GM23338 (cell line): ENCODE measurements at regions not wholly inside any gene's neighbourhood (a gene's known extent, or its start where the extent isn't known, plus 50 kb on each side); places are given as distances from the start of the nearest gene placed in this dataset.

ENCODE experiments used
- ATAC-seq: fragments of 200-7000 bp; cut with Tn5 transposase; 3 replicates; pipeline ENCODE4 v1.9.1; 2020
- DNase-seq: peaks from one replicate; pipeline ENCODE4 v3.0.0-alpha.2; 2015; ENCODE audit warnings: low spot score
- H2AFZ ChIP-seq: fragments of 200-600 bp; sonication (generic); 2 replicates; pipeline ENCODE4 v1.8.0; 2016; ENCODE audit warnings: antibody characterized with exemption, mild to moderate bottlenecking, moderate library complexity
- H3F3A ChIP-seq: fragments of 200-600 bp; sonication (generic); replicated peaks from 2 replicates; pipeline ENCODE4 v1.8.0; 2017; ENCODE audit warnings: antibody characterized with exemption, mixed run types, low read depth
- H3K27ac ChIP-seq: fragments of 200-600 bp; sonication (generic); 2 replicates; pipeline ENCODE4 v1.6.1; 2016; ENCODE audit warnings: low read depth
- H3K27me3 ChIP-seq: fragments of 200-600 bp; sonication (generic); 2 replicates; pipeline ENCODE4 v1.8.0; 2016; ENCODE audit warnings: mild to moderate bottlenecking, mixed run types, moderate library complexity; ENCODE audit not compliant: insufficient read depth
- H3K36me3 ChIP-seq: fragments of 200-600 bp; sonication (generic); 2 replicates; pipeline ENCODE4 v1.8.0; 2016; ENCODE audit warnings: mild to moderate bottlenecking; ENCODE audit not compliant: insufficient read depth
- H3K4me1 ChIP-seq: fragments of 200-600 bp; sonication (generic); 2 replicates; pipeline ENCODE4 v1.8.0; 2016; ENCODE audit warnings: mild to moderate bottlenecking, moderate library complexity; ENCODE audit not compliant: insufficient read depth
- H3K4me2 ChIP-seq: fragments of 200-600 bp; sonication (generic); 2 replicates; pipeline ENCODE4 v1.7.1; 2017; ENCODE audit warnings: mixed run types
- H3K4me3 ChIP-seq: fragments of 200-600 bp; sonication (generic); 2 replicates; pipeline ENCODE4 v1.6.1; 2016; ENCODE audit warnings: mixed run types
- H3K79me2 ChIP-seq: fragments of 200-600 bp; sonication (generic); replicated peaks from 2 replicates; pipeline ENCODE4 v1.8.0; 2017; ENCODE audit warnings: mild to moderate bottlenecking; ENCODE audit not compliant: insufficient read depth
- H3K9me2 ChIP-seq: fragments of 200-600 bp; sonication (generic); 2 replicates; pipeline ENCODE4 v1.8.0; 2017; ENCODE audit not compliant: insufficient read depth
- H4K20me1 ChIP-seq: fragments of 200-600 bp; sonication (generic); replicated peaks from 2 replicates; pipeline ENCODE4 v1.8.0; 2017; ENCODE audit warnings: mild to moderate bottlenecking; ENCODE audit not compliant: insufficient read depth
- H3K27ac Mint-ChIP-seq: 2 replicates; pipeline ENCODE4 v1.8.0; 2020; ENCODE audit warnings: inconsistent platforms, mild to moderate bottlenecking, moderate library complexity, mixed read lengths
- H3K27me3 Mint-ChIP-seq: 3 replicates; pipeline ENCODE4 v1.8.0; 2022; ENCODE audit warnings: low read depth, mild to moderate bottlenecking, moderate library complexity, mixed read lengths, inconsistent platforms; ENCODE audit not compliant: insufficient read depth, poor library complexity
- H3K36me3 Mint-ChIP-seq: 3 replicates; pipeline ENCODE4 v1.8.0; 2021; ENCODE audit warnings: low read depth, mild to moderate bottlenecking, inconsistent platforms, moderate library complexity, mixed read lengths
- H3K4me1 Mint-ChIP-seq: 3 replicates; pipeline ENCODE4 v1.8.0; 2020; ENCODE audit warnings: mild to moderate bottlenecking, inconsistent platforms, mixed read lengths
- H3K4me3 Mint-ChIP-seq: 3 replicates; pipeline ENCODE4 v1.8.0; 2021; ENCODE audit warnings: moderate library complexity, mild to moderate bottlenecking, inconsistent platforms, mixed read lengths
- H3K9me3 Mint-ChIP-seq: 3 replicates; pipeline ENCODE4 v1.8.0; 2020; ENCODE audit warnings: moderate library complexity, mild to moderate bottlenecking, inconsistent platforms, mixed read lengths
- CREB1 ChIP-seq: fragments of 250-450 bp; sonication (Bioruptor Pico); IDR thresholded peaks from 2 replicates; pipeline ENCODE4 v1.5.0; 2020; ENCODE audit warnings: low read depth, mild to moderate bottlenecking, moderate library complexity
- EZH2 ChIP-seq: fragments of 200-600 bp; sonication (generic); IDR thresholded peaks from one replicate; pipeline ENCODE4 v1.8.0; 2017; ENCODE audit warnings: antibody characterized with exemption, mild to moderate bottlenecking, low read depth; ENCODE audit not compliant: unreplicated experiment
- EZH2phosphoT487 ChIP-seq: fragments of 200-600 bp; sonication (generic); IDR thresholded peaks from one replicate; pipeline ENCODE4 v1.8.1; 2018; ENCODE audit warnings: antibody characterized with exemption; ENCODE audit not compliant: unreplicated experiment
- JUNB ChIP-seq: IDR thresholded peaks from one replicate; pipeline ENCODE4 v1.6.1; 2016; ENCODE audit warnings: antibody characterized with exemption; ENCODE audit not compliant: unreplicated experiment
- NANOG ChIP-seq: IDR thresholded peaks from 2 replicates; pipeline ENCODE4 v1.6.1; 2016; ENCODE audit warnings: antibody characterized with exemption, borderline replicate concordance
- POLR2AphosphoS5 ChIP-seq: IDR thresholded peaks from 2 replicates; pipeline ENCODE4 v1.6.1; 2016; ENCODE audit warnings: antibody characterized with exemption, low read depth
- STAT1 ChIP-seq: IDR thresholded peaks from one replicate; pipeline ENCODE4 v1.6.1; 2016; ENCODE audit warnings: antibody characterized with exemption; ENCODE audit not compliant: unreplicated experiment
- ZNF114 ChIP-seq: fragments of 250-450 bp; sonication (Bioruptor Pico); IDR thresholded peaks from 2 replicates; pipeline ENCODE4 v1.5.0; 2020; ENCODE audit warnings: mild to moderate bottlenecking, moderate library complexity
- ZNF331 ChIP-seq: fragments of 250-450 bp; sonication (Bioruptor Pico); IDR thresholded peaks from 2 replicates; pipeline ENCODE4 v1.5.0; 2020; ENCODE audit warnings: low read depth, mild to moderate bottlenecking, moderate library complexity
- TF ChIP-seq, protein P1 (sequence below): fragments of 250-450 bp; sonication (Bioruptor Pico); IDR thresholded peaks from 2 replicates; pipeline ENCODE4 v1.5.0; 2020; ENCODE audit warnings: mild to moderate bottlenecking, moderate library complexity
- TF ChIP-seq, protein P2 (sequence below), 2 experiments: fragments of 200-600 bp in 1 of 2; sonication (generic) in 1 of 2; conservative IDR thresholded peaks; 2 replicates each; pipeline versions ENCODE4 v1.5.1 to v1.6.1; 2016 to 2017; ENCODE audit warnings: antibody characterized with exemption in 2 of 2, low read depth in 2 of 2, mild to moderate bottlenecking in 2 of 2, moderate library complexity in 1 of 2
- TF ChIP-seq, protein P3 (sequence below): IDR thresholded peaks from one replicate; pipeline ENCODE4 v1.6.1; 2018; ENCODE audit warnings: antibody characterized with exemption; ENCODE audit not compliant: unreplicated experiment
- TF ChIP-seq, protein P4 (sequence below): IDR thresholded peaks from 2 replicates; pipeline ENCODE4 v1.6.1; 2016; ENCODE audit warnings: antibody characterized with exemption

- H3K79me2 ChIP-seq = no peaks in the 10 kb centered on the region
- no peaks in the 10 kb centered on the region for H3K4me1 ChIP-seq
- Mint-ChIP-seq H3K9me3 (0 out of 3 replicates have a peak, but pooled peaks cover 3% of the 10 kb centered on the region), H3K36me3 (no peaks in the 10 kb centered on the region), H3K4me3 (no peak overlapping the region), H3K27ac (no peak overlapping the region), H3K27me3 (peaks cover 2% of the 10 kb centered on the region), H3K4me1 (peaks cover 5% of the 10 kb centered on the region; the same call in 2 of the 3 replicates)
- no peak overlapping the region for H3K4me2 ChIP-seq
- no peak overlapping the region for H3K4me3 ChIP-seq
- H3F3A ChIP-seq = no peaks in the 10 kb centered on the region
- H3K27me3 ChIP-seq = no peaks in the 10 kb centered on the region
- no peaks in the 10 kb centered on the region for H3K36me3 ChIP-seq
- H3K9me2 ChIP-seq = no peaks in the 10 kb centered on the region
- TF ChIP-seq, protein P1, sequence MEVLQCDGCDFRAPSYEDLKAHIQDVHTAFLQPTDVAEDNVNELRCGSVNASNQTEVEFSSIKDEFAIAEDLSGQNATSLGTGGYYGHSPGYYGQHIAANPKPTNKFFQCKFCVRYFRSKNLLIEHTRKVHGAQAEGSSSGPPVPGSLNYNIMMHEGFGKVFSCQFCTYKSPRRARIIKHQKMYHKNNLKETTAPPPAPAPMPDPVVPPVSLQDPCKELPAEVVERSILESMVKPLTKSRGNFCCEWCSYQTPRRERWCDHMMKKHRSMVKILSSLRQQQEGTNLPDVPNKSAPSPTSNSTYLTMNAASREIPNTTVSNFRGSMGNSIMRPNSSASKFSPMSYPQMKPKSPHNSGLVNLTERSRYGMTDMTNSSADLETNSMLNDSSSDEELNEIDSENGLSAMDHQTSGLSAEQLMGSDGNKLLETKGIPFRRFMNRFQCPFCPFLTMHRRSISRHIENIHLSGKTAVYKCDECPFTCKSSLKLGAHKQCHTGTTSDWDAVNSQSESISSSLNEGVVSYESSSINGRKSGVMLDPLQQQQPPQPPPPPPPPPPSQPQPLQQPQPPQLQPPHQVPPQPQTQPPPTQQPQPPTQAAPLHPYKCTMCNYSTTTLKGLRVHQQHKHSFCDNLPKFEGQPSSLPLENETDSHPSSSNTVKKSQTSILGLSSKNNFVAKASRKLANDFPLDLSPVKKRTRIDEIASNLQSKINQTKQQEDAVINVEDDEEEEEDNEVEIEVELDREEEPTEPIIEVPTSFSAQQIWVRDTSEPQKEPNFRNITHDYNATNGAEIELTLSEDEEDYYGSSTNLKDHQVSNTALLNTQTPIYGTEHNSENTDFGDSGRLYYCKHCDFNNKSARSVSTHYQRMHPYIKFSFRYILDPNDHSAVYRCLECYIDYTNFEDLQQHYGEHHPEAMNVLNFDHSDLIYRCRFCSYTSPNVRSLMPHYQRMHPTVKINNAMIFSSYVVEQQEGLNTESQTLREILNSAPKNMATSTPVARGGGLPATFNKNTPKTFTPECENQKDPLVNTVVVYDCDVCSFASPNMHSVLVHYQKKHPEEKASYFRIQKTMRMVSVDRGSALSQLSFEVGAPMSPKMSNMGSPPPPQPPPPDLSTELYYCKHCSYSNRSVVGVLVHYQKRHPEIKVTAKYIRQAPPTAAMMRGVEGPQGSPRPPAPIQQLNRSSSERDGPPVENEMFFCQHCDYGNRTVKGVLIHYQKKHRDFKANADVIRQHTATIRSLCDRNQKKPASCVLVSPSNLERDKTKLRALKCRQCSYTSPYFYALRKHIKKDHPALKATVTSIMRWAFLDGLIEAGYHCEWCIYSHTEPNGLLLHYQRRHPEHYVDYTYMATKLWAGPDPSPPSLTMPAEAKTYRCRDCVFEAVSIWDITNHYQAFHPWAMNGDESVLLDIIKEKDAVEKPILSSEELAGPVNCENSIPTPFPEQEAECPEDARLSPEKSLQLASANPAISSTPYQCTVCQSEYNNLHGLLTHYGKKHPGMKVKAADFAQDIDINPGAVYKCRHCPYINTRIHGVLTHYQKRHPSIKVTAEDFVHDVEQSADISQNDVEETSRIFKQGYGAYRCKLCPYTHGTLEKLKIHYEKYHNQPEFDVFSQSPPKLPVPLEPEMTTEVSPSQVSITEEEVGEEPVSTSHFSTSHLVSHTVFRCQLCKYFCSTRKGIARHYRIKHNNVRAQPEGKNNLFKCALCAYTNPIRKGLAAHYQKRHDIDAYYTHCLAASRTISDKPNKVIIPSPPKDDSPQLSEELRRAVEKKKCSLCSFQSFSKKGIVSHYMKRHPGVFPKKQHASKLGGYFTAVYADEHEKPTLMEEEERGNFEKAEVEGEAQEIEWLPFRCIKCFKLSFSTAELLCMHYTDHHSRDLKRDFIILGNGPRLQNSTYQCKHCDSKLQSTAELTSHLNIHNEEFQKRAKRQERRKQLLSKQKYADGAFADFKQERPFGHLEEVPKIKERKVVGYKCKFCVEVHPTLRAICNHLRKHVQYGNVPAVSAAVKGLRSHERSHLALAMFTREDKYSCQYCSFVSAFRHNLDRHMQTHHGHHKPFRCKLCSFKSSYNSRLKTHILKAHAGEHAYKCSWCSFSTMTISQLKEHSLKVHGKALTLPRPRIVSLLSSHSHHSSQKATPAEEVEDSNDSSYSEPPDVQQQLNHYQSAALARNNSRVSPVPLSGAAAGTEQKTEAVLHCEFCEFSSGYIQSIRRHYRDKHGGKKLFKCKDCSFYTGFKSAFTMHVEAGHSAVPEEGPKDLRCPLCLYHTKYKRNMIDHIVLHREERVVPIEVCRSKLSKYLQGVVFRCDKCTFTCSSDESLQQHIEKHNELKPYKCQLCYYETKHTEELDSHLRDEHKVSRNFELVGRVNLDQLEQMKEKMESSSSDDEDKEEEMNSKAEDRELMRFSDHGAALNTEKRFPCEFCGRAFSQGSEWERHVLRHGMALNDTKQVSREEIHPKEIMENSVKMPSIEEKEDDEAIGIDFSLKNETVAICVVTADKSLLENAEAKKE (CRISPR knock-in tag) = no peak
- TF ChIP-seq, protein P2, sequence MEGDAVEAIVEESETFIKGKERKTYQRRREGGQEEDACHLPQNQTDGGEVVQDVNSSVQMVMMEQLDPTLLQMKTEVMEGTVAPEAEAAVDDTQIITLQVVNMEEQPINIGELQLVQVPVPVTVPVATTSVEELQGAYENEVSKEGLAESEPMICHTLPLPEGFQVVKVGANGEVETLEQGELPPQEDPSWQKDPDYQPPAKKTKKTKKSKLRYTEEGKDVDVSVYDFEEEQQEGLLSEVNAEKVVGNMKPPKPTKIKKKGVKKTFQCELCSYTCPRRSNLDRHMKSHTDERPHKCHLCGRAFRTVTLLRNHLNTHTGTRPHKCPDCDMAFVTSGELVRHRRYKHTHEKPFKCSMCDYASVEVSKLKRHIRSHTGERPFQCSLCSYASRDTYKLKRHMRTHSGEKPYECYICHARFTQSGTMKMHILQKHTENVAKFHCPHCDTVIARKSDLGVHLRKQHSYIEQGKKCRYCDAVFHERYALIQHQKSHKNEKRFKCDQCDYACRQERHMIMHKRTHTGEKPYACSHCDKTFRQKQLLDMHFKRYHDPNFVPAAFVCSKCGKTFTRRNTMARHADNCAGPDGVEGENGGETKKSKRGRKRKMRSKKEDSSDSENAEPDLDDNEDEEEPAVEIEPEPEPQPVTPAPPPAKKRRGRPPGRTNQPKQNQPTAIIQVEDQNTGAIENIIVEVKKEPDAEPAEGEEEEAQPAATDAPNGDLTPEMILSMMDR (conservative IDR thresholded peaks at IDR 0.05; ENCODE audit: low read depth in 2 of 2) = no peak
- TF ChIP-seq ZNF114 (CRISPR knock-in tag) (no peak), JUNB (no peak), NANOG (no peak), ZNF331 (no peak), EZH2phosphoT487 (no peak), POLR2AphosphoS5 (no peak), CREB1 (CRISPR knock-in tag) (no peak), EZH2 (no peak), STAT1 (no peak)
- TF ChIP-seq, protein P3, sequence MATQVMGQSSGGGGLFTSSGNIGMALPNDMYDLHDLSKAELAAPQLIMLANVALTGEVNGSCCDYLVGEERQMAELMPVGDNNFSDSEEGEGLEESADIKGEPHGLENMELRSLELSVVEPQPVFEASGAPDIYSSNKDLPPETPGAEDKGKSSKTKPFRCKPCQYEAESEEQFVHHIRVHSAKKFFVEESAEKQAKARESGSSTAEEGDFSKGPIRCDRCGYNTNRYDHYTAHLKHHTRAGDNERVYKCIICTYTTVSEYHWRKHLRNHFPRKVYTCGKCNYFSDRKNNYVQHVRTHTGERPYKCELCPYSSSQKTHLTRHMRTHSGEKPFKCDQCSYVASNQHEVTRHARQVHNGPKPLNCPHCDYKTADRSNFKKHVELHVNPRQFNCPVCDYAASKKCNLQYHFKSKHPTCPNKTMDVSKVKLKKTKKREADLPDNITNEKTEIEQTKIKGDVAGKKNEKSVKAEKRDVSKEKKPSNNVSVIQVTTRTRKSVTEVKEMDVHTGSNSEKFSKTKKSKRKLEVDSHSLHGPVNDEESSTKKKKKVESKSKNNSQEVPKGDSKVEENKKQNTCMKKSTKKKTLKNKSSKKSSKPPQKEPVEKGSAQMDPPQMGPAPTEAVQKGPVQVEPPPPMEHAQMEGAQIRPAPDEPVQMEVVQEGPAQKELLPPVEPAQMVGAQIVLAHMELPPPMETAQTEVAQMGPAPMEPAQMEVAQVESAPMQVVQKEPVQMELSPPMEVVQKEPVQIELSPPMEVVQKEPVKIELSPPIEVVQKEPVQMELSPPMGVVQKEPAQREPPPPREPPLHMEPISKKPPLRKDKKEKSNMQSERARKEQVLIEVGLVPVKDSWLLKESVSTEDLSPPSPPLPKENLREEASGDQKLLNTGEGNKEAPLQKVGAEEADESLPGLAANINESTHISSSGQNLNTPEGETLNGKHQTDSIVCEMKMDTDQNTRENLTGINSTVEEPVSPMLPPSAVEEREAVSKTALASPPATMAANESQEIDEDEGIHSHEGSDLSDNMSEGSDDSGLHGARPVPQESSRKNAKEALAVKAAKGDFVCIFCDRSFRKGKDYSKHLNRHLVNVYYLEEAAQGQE = no peak
- TF ChIP-seq, protein P4, sequence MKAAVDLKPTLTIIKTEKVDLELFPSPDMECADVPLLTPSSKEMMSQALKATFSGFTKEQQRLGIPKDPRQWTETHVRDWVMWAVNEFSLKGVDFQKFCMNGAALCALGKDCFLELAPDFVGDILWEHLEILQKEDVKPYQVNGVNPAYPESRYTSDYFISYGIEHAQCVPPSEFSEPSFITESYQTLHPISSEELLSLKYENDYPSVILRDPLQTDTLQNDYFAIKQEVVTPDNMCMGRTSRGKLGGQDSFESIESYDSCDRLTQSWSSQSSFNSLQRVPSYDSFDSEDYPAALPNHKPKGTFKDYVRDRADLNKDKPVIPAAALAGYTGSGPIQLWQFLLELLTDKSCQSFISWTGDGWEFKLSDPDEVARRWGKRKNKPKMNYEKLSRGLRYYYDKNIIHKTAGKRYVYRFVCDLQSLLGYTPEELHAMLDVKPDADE = no peak
- no peak overlapping the region for H3K27ac ChIP-seq
- ATAC-seq (no peak), DNase-seq (no peak)
- no peak overlapping the region for H2AFZ ChIP-seq
- H4K20me1 ChIP-seq = no peaks in the 10 kb centered on the region; the same call in 1 of the 2 replicates
These were observed 215.7 kb upstream of the GLRA1 start for GRCh38 chr5:152140347-152140746.
